Keratinocyte (primary cell): ENCODE measurements at regions not wholly inside any gene's neighbourhood (a gene's known extent, or its start where the extent isn't known, plus 50 kb on each side); places are given as distances from the start of the nearest gene placed in this dataset.

Source experiments
- CTCF ChIP-seq, 3 experiments: IDR thresholded peaks in 1 of 3; conservative IDR thresholded peaks in 1 of 3; optimal IDR thresholded peaks in 1 of 3; 2 replicates in 2 of 3; 3 replicates in 1 of 3; pipeline versions ENCODE3 to v1.5.1; 2011; ENCODE audit warnings: low read length in 3 of 3, mild to moderate bottlenecking in 3 of 3, moderate library complexity in 2 of 3, control low read depth in 1 of 3, inconsistent platforms in 1 of 3; ENCODE audit not compliant: insufficient read depth in 2 of 3; ENCODE audit errors: extremely low read depth in 1 of 3
- EZH2 ChIP-seq: IDR thresholded peaks from one replicate; pipeline ENCODE4 v1.6.1; 2012; ENCODE audit warnings: inconsistent platforms, mild to moderate bottlenecking, low read length, moderate library complexity

GRCh38 chr7:91719008-91719407 is 161.5 kb downstream of the MTERF1 start:
- no peak for TF ChIP-seq CTCF (optimal IDR thresholded peaks at IDR 0.05 in 1 of 3, IDR thresholded peaks at IDR 0.05 in 1 of 3, conservative IDR thresholded peaks at IDR 0.05 in 1 of 3; ENCODE audit: extremely low read depth in 1 of 3, insufficient read depth in 2 of 3, low read length in 3 of 3)
- no peak for TF ChIP-seq EZH2
